Subcutaneous abdominal adipose tissue (tissue), 5 donors: ENCODE measurements at regions not wholly inside any gene's neighbourhood (a gene's known extent, or its start where the extent isn't known, plus 50 kb on each side); places are given as distances from the start of the nearest gene placed in this dataset.
A peak's percentile ranks its signal among the peaks of the same experiment; 100 is the strongest.

Experiments
- H3K27ac ChIP-seq: one replicate; pipeline ENCODE4 v1.7.0; 2013; ENCODE audit warnings: low read depth, mild to moderate bottlenecking, inconsistent platforms, low read length, moderate library complexity
- H3K27me3 ChIP-seq, 5 donors: one replicate each; pipeline ENCODE4 v1.7.0; 2013; ENCODE audit warnings: low read length in 5 of 5, inconsistent platforms in 1 of 5; ENCODE audit not compliant: control insufficient read depth in 5 of 5, insufficient read depth in 4 of 5
- H3K36me3 ChIP-seq, 5 donors: one replicate each; pipeline ENCODE4 v1.7.0; 2013; ENCODE audit warnings: low read length in 5 of 5; ENCODE audit not compliant: control insufficient read depth in 5 of 5, insufficient read depth in 5 of 5
- H3K4me1 ChIP-seq, 5 donors: one replicate each; pipeline ENCODE4 v1.7.0; 2013; ENCODE audit warnings: low read length in 5 of 5, mild to moderate bottlenecking in 3 of 5, moderate library complexity in 1 of 5; ENCODE audit not compliant: control insufficient read depth in 5 of 5, insufficient read depth in 5 of 5
- H3K4me3 ChIP-seq, 5 donors: one replicate each; pipeline ENCODE4 v1.7.0; 2013; ENCODE audit warnings: low read length in 5 of 5, low read depth in 1 of 5
- H3K9ac ChIP-seq, 5 donors: one replicate each; pipeline ENCODE4 v1.7.0; 2013; ENCODE audit warnings: low read length in 5 of 5, mild to moderate bottlenecking in 4 of 5, moderate library complexity in 3 of 5
- H3K9me3 ChIP-seq, 5 donors: one replicate each; pipeline ENCODE4 v1.7.0; 2013; ENCODE audit warnings: low read length in 5 of 5; ENCODE audit not compliant: control insufficient read depth in 5 of 5
- donor health status: healthy.
- donor health status: healthy.
- donor health status: healthy.
- donor health status: healthy.
- donor health status: healthy.

DNA sequence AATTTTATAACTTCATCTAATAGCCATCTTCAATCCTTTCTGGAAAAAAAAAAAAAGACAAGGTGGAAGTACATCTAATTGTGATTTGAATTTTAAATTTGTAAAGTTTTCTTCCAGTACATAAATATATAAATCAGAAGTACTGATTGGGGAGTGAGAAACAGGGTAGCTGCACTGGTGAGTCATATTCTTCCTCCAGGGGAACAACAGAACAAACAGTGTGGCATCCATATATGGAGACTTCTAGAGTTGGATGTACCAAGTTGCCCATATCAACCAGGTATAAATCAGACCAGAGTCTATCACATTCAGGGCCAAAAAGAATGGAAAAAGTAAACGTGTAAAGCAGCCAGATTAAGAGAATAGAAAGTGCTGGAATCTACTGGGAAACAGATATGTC, 66.0 kb upstream of the NRIP1 start:
- no peak overlapping the region for H3K27ac ChIP-seq
- H3K4me3 ChIP-seq: no peak overlapping the region
- H3K27me3 ChIP-seq: no peaks in the 10 kb centered on the region
- no peaks in the 10 kb centered on the region for H3K36me3 ChIP-seq
- no peak overlapping the region for H3K9ac ChIP-seq
- H3K9me3 ChIP-seq: no peaks in the 10 kb centered on the region
- H3K4me1 ChIP-seq: peaks cover 0 to 13% (median 0%) of the 10 kb centered on the region in 5 donors

DNA sequence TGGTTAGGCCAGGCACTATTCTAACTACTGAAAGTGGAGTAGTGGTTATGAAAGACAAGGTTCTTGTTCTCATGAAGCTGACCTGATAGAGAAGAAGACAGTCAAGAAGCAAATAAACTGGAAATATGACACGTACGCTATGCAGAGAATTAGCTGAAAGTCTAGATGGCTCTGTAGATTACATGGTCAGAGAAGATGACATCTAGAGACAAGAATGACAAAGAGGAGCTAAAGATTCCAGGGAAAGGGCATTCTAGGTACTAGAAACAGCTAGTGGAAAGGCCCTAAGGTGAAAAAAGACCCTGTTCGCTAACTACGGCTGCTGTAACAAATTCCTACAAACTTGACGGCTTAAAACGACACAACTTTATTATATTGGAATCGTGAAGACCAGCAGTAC, 68.0 kb upstream of the NRIP1 start:
- no peak overlapping the region for H3K27ac ChIP-seq
- no peak overlapping the region for H3K4me3 ChIP-seq
- H3K36me3 ChIP-seq: no peaks in the 10 kb centered on the region
- no peak overlapping the region for H3K9ac ChIP-seq
- H3K9me3 ChIP-seq: no peaks in the 10 kb centered on the region
- H3K27me3 ChIP-seq: no peaks in the 10 kb centered on the region
- peaks cover 0 to 6% (median 0%) of the 10 kb centered on the region in 5 donors for H3K4me1 ChIP-seq

DNA sequence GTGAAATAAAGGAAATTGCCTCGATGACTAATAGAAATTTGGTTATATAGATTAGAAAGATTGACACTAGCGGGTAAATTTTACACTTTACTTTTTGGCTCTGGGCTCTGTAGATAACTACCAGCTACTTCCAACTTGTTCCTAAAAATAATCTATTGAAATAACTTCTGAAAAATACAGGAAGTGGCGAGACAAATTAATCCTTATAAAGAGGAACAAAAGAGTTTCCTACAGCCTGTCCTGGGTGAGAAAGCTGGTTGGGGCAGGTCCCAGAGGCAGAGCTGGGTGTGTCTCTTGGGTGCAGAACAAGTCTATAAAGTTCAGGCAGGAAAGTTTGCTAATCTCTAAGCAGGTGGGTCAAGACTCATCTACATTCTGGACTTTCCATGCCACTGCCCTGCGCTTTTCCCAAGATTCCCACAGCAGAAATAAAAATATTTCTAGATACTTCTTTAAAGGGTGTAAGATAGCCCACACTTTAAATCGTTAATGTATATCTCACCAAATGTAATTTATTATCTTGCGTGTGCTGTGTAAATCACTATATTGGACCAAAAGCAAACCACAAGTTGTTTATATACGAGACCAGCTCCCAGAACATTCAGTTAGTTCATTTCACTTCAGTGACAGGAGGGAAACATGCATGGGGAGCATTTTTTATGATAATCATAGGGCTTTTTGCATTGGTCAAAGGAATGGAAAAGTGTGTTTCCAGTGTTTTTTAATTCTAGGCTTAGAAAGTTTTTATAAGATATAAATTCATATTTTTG, 70.1 kb upstream of the NRIP1 start:
- Histone ChIP-seq H3K4me3 (no peak overlapping the region), H3K27me3 (no peaks in the 10 kb centered on the region), H3K4me1 (peaks cover 0 to 11% (median 9%) of the 10 kb centered on the region in 5 donors), H3K27ac (no peak overlapping the region), H3K36me3 (no peaks in the 10 kb centered on the region), H3K9me3 (no peaks in the 10 kb centered on the region), H3K9ac (no peak overlapping the region)

DNA sequence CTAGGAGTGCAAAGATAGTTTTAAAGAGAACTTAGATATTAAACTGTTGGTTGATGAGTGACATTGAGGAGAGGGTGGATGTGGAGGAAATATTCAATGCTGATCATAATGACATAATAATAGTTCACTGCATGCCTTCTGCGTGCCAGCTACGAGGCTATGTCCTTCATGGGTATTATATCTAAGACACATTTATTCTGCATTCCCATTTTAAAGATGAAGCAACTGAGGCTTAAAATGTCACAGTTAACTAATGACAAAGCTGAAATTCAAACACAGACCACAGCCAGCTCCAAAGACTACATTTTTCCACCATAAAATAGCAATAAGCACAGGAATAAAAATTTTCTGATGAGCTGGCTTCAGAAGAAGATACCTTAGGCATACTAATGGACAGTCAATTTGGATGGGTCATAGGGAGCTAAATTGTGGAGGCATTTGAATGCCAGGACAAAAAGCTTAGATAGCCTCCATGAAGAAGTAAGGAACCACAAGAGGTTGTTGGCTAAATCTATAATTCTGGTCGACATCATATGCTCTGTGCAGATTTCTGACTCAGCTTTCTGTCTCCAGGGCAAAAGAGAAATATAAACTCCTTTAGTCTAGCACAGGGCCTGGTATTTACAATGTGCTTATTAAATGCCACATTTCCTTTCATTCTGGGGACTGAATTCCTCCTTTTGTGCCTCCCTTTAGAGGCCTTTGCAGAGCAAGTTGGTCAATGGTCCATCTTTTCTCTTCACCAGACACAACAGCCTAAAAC, 71.2 kb upstream of the NRIP1 start:
- Histone ChIP-seq H3K9me3 (no peaks in the 10 kb centered on the region), H3K4me3 (no peak overlapping the region), H3K36me3 (no peaks in the 10 kb centered on the region), H3K9ac (no peak overlapping the region), H3K27ac (no peak overlapping the region), H3K4me1 (peaks cover 0 to 11% (median 9%) of the 10 kb centered on the region in 5 donors), H3K27me3 (no peaks in the 10 kb centered on the region)

DNA sequence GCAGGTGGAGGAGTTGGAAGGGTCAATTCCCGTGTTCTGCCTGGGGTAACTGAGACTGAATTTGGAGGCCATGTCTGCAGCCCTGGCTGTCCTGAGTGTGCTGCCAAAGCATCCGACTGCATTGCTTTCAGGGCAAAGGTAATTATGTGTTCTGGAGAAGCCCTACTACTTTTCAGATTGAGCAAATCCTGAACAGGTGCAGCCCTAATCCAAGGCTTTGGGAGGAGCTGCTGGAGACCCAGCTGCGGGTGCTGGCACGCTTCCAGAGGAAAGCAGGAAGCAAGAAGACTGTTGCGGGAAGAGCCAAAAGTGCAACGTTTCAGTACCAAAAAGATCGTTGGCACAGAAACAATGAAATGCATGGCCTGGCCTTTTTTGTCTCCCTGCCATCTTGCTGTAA, 73.7 kb upstream of the NRIP1 start:
- Histone ChIP-seq H3K27me3 (no peaks in the 10 kb centered on the region), H3K4me3 (peak overlapping the region in 2 of 5 donors; percentile 43 to 46), H3K9me3 (no peaks in the 10 kb centered on the region), H3K4me1 (peaks cover 0 to 11% (median 9%) of the 10 kb centered on the region in 5 donors), H3K9ac (no peak overlapping the region), H3K27ac (no peak overlapping the region), H3K36me3 (no peaks in the 10 kb centered on the region)

- Histone ChIP-seq H3K27me3 (no peaks in the 10 kb centered on the region), H3K27ac (no peak overlapping the region), H3K9ac (no peak overlapping the region), H3K9me3 (no peaks in the 10 kb centered on the region), H3K4me3 (no peak overlapping the region), H3K36me3 (no peaks in the 10 kb centered on the region), H3K4me1 (peaks cover 0 to 14% (median 8%) of the 10 kb centered on the region in 5 donors)
Measured at GRCh38 chr21:15139898-15140297, 75.1 kb upstream of the NRIP1 start.

GRCh38 chr21:15140321-15141019, 75.7 kb upstream of the NRIP1 start:
- Histone ChIP-seq H3K27ac (no peak overlapping the region), H3K36me3 (no peaks in the 10 kb centered on the region), H3K9ac (no peak overlapping the region), H3K9me3 (no peaks in the 10 kb centered on the region), H3K4me1 (peaks cover 0 to 14% (median 8%) of the 10 kb centered on the region in 5 donors), H3K27me3 (no peaks in the 10 kb centered on the region), H3K4me3 (no peak overlapping the region)

GRCh38 chr21:15141261-15141970, 76.6 kb upstream of the NRIP1 start:
- H3K9me3 ChIP-seq: no peaks in the 10 kb centered on the region
- H3K4me1 ChIP-seq: peaks cover 0 to 14% (median 8%) of the 10 kb centered on the region in 5 donors
- H3K27ac ChIP-seq: no peak overlapping the region
- H3K27me3 ChIP-seq: no peaks in the 10 kb centered on the region
- no peak overlapping the region for H3K4me3 ChIP-seq
- H3K9ac ChIP-seq: no peak overlapping the region
- H3K36me3 ChIP-seq: no peaks in the 10 kb centered on the region

DNA sequence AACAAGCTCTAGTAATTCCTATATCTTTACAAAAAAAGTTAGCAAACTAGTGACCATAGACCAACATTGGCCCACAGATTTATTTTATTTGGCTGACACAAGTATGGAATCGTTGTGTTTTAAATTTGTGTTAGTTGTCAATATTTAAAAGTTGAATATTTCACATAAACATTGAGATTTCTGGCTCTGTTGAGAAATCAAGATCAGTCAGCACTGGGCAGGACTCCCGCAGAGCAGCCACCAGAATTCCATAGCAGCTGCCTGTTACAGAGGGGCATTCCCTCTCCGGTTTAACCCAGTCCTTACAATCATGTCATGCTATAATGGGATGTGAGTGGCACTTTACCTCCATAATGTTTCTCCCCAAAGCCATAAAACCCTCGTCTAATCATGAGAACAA, 79.2 kb upstream of the NRIP1 start:
- peaks cover 0 to 19% (median 2%) of the 10 kb centered on the region in 5 donors for H3K4me1 ChIP-seq
- H3K27me3 ChIP-seq: no peaks in the 10 kb centered on the region
- no peaks in the 10 kb centered on the region for H3K9me3 ChIP-seq
- no peak overlapping the region for H3K27ac ChIP-seq
- no peak overlapping the region for H3K9ac ChIP-seq
- no peak overlapping the region for H3K4me3 ChIP-seq
- H3K36me3 ChIP-seq: no peaks in the 10 kb centered on the region
